ENCODE measurements at regions not wholly inside any gene's neighbourhood (a gene's known extent, or its start where the extent isn't known, plus 50 kb on each side); places are given as distances from the start of the nearest gene placed in this dataset.

- Mint-ChIP-seq H3K4me1 (ENCODE audit: low read depth) (no peaks in the 10 kb centered on the region), H3K9me3 (peaks cover 15% of the 10 kb centered on the region), H3K27me3 (ENCODE audit: low read depth) (no peaks in the 10 kb centered on the region), H3K36me3 (ENCODE audit: insufficient read depth) (no peaks in the 10 kb centered on the region), H3K4me3 (no peak overlapping the region)
- no peak for DNase-seq
- no peak for ATAC-seq
Observed at GRCh38 chr5:24325306-24325832, 319.4 kb downstream of the CDH10 start.

GRCh38 chr5:24331531-24331930 is 313.2 kb downstream of the CDH10 start:
- Mint-ChIP-seq H3K9me3 (peaks cover 23% of the 10 kb centered on the region), H3K36me3 (ENCODE audit: insufficient read depth) (no peaks in the 10 kb centered on the region), H3K4me3 (no peak overlapping the region), H3K27me3 (ENCODE audit: low read depth) (no peaks in the 10 kb centered on the region), H3K4me1 (ENCODE audit: low read depth) (no peaks in the 10 kb centered on the region)
- ATAC-seq = no peak
- DNase-seq = no peak

DNA sequence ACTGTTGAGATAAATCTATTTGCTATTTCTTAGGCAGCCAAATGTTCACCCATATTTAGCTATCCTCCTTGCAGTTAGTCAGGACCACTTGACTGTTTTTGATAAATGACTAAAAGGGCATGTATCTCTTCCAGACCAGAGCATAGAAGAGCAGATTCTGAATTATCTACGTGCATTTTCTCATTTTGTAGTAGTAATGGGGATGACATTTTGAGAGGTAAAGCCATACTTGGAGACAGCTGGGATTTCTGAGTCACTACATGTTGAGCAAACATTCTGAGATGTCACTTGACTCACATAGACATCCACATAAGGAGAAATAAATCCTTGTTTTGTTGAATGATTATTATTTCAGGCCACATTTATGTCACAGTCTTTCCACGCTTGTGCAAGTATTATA is 297.6 kb downstream of the CDH10 start:
- Mint-ChIP-seq H3K36me3 (ENCODE audit: insufficient read depth) (no peaks in the 10 kb centered on the region), H3K4me1 (ENCODE audit: low read depth) (no peaks in the 10 kb centered on the region), H3K4me3 (no peak overlapping the region), H3K9me3 (peaks cover 18% of the 10 kb centered on the region), H3K27me3 (ENCODE audit: low read depth) (no peaks in the 10 kb centered on the region)
- DNase-seq (no peak), ATAC-seq (no peak)

GRCh38 chr5:24351285-24351684 is 293.5 kb downstream of the CDH10 start:
- no peak for DNase-seq
- no peak for ATAC-seq
- H3K27me3 Mint-ChIP-seq (ENCODE audit: low read depth) = no peaks in the 10 kb centered on the region
- H3K9me3 Mint-ChIP-seq = peaks cover 11% of the 10 kb centered on the region
- no peak overlapping the region for H3K4me3 Mint-ChIP-seq
- no peaks in the 10 kb centered on the region for H3K36me3 Mint-ChIP-seq (ENCODE audit: insufficient read depth)
- H3K4me1 Mint-ChIP-seq (ENCODE audit: low read depth) = no peaks in the 10 kb centered on the region

GRCh38 chr5:24353016-24353415 is 291.8 kb downstream of the CDH10 start:
- DNase-seq (no peak), ATAC-seq (no peak)
- Mint-ChIP-seq H3K27me3 (ENCODE audit: low read depth) (no peaks in the 10 kb centered on the region), H3K36me3 (ENCODE audit: insufficient read depth) (no peaks in the 10 kb centered on the region), H3K9me3 (peaks cover 11% of the 10 kb centered on the region), H3K4me1 (ENCODE audit: low read depth) (no peaks in the 10 kb centered on the region), H3K4me3 (no peak overlapping the region)

DNA sequence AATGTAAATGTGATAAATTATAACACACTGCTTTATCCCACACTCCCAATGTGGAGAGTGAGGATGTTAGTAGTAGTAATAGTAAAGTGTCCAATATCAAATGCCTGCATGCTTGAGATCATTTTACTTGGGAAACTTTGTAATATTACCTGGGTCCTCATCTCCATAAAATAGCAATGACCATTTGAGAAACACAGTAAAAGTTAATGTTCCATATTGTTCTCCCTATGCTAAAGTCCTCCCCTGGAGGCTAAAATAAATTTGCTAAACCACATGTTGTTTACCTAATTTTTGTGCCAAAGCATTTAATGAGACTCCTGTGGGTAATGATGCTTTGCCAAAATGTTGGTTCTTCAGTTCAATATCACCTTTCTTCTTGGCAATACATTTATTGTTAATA is 291.2 kb downstream of the CDH10 start:
- H3K9me3 Mint-ChIP-seq = peaks cover 11% of the 10 kb centered on the region
- H3K36me3 Mint-ChIP-seq (ENCODE audit: insufficient read depth) = no peaks in the 10 kb centered on the region
- no peak overlapping the region for H3K4me3 Mint-ChIP-seq
- DNase-seq (no peak), ATAC-seq (no peak)
- no peaks in the 10 kb centered on the region for H3K27me3 Mint-ChIP-seq (ENCODE audit: low read depth)
- H3K4me1 Mint-ChIP-seq (ENCODE audit: low read depth) = no peaks in the 10 kb centered on the region

- ATAC-seq (no peak), DNase-seq (no peak)
- Mint-ChIP-seq H3K9me3 (peaks cover 8% of the 10 kb centered on the region), H3K4me1 (ENCODE audit: low read depth) (no peaks in the 10 kb centered on the region), H3K4me3 (no peak overlapping the region), H3K36me3 (ENCODE audit: insufficient read depth) (no peaks in the 10 kb centered on the region), H3K27me3 (ENCODE audit: low read depth) (no peaks in the 10 kb centered on the region)
Observed at GRCh38 chr5:24363789-24364481, 280.8 kb downstream of the CDH10 start.

- no peak for ATAC-seq
- no peak for DNase-seq
- no peaks in the 10 kb centered on the region for H3K27me3 Mint-ChIP-seq (ENCODE audit: low read depth)
- peaks cover 8% of the 10 kb centered on the region for H3K9me3 Mint-ChIP-seq
- no peaks in the 10 kb centered on the region for H3K36me3 Mint-ChIP-seq (ENCODE audit: insufficient read depth)
- H3K4me1 Mint-ChIP-seq (ENCODE audit: low read depth) = no peaks in the 10 kb centered on the region
- H3K4me3 Mint-ChIP-seq = no peak overlapping the region
Observed at GRCh38 chr5:24364711-24365110, 280.1 kb downstream of the CDH10 start.

GRCh38 chr5:24365406-24365805 is 279.4 kb downstream of the CDH10 start:
- H3K9me3 Mint-ChIP-seq = peaks cover 8% of the 10 kb centered on the region
- H3K4me3 Mint-ChIP-seq = no peak overlapping the region
- H3K27me3 Mint-ChIP-seq (ENCODE audit: low read depth) = no peaks in the 10 kb centered on the region
- no peak for ATAC-seq
- H3K4me1 Mint-ChIP-seq (ENCODE audit: low read depth) = no peaks in the 10 kb centered on the region
- no peaks in the 10 kb centered on the region for H3K36me3 Mint-ChIP-seq (ENCODE audit: insufficient read depth)
- no peak for DNase-seq

DNA sequence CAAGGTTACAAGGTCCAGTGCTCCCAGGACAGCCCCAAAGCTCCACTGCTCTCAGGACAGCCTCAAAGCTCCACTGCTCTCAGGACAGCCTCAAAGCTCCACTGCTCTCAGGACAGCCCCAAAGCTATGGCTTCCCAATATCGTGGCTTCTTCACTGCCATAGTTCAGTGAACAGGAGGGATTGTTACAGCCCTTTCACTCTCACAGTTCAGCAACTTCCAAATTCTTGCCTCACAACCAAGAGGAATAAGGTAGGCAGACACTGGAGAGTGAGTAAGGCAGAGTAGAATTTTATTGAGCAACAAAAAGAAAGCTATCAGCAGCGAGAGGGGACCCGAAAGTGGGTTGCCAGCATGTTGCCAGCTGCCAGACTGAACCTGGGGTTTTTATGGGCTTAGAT is 277.6 kb downstream of the CDH10 start:
- ATAC-seq (no peak), DNase-seq (no peak)
- H3K9me3 Mint-ChIP-seq = peaks cover 1% of the 10 kb centered on the region
- no peak overlapping the region for H3K4me3 Mint-ChIP-seq
- no peaks in the 10 kb centered on the region for H3K4me1 Mint-ChIP-seq (ENCODE audit: low read depth)
- H3K27me3 Mint-ChIP-seq (ENCODE audit: low read depth) = no peaks in the 10 kb centered on the region
- no peaks in the 10 kb centered on the region for H3K36me3 Mint-ChIP-seq (ENCODE audit: insufficient read depth)

DNA sequence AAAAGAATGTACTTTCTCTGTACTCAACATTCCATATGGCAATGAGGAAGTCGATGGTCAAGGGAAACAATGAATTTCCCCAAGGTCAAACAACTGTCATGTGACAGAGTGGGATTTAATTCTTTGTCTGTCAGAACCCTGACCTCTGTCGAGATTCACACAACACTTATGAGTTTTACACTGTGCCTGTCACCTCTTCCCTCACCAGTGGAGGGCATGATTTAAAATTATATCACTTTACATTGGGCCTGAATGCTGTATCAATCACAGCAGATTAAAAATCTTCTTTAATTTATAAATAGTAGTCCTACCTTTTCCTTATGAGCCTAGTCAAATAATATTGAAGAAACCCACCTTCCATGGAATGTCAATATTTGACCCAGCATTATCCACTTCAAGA is 276.7 kb downstream of the CDH10 start:
- ATAC-seq (no peak), DNase-seq (no peak)
- Mint-ChIP-seq H3K9me3 (no peaks in the 10 kb centered on the region), H3K36me3 (ENCODE audit: insufficient read depth) (no peaks in the 10 kb centered on the region), H3K4me1 (ENCODE audit: low read depth) (no peaks in the 10 kb centered on the region), H3K27me3 (ENCODE audit: low read depth) (no peaks in the 10 kb centered on the region), H3K4me3 (no peak overlapping the region)

- no peaks in the 10 kb centered on the region for H3K27me3 Mint-ChIP-seq (ENCODE audit: low read depth)
- no peaks in the 10 kb centered on the region for H3K36me3 Mint-ChIP-seq (ENCODE audit: insufficient read depth)
- DNase-seq = no peak
- H3K9me3 Mint-ChIP-seq = no peaks in the 10 kb centered on the region
- H3K4me1 Mint-ChIP-seq (ENCODE audit: low read depth) = no peaks in the 10 kb centered on the region
- no peak for ATAC-seq
- H3K4me3 Mint-ChIP-seq = no peak overlapping the region
Observed at GRCh38 chr5:24376210-24376609, 268.6 kb downstream of the CDH10 start.

DNA sequence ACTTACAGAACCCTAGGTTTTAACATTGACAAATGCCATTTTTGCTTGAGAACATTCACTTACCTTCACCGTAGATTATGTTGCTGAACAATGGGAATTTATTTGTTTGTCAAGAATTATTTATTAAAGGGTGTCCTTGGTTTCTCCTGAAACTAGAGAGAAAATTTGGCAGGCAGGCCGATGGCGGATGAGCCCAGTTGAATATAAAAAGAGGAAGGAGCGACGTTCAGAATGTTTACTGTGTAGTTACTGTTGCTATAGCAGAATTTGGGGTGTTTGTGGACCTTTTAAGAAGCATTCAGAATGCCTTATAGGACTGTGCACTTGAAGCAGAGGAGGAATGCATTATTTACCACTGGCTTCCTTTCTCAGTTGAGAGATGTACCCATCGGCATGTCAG is 268.2 kb downstream of the CDH10 start:
- H3K9me3 Mint-ChIP-seq = no peaks in the 10 kb centered on the region
- H3K36me3 Mint-ChIP-seq (ENCODE audit: insufficient read depth) = no peaks in the 10 kb centered on the region
- DNase-seq = no peak
- no peak overlapping the region for H3K4me3 Mint-ChIP-seq
- ATAC-seq = no peak
- no peaks in the 10 kb centered on the region for H3K27me3 Mint-ChIP-seq (ENCODE audit: low read depth)
- H3K4me1 Mint-ChIP-seq (ENCODE audit: low read depth) = no peaks in the 10 kb centered on the region

GRCh38 chr5:24381861-24382489 is 262.8 kb downstream of the CDH10 start:
- no peaks in the 10 kb centered on the region for H3K36me3 Mint-ChIP-seq (ENCODE audit: insufficient read depth)
- ATAC-seq = no peak
- no peaks in the 10 kb centered on the region for H3K9me3 Mint-ChIP-seq
- DNase-seq = no peak
- H3K4me1 Mint-ChIP-seq (ENCODE audit: low read depth) = no peaks in the 10 kb centered on the region
- H3K27me3 Mint-ChIP-seq (ENCODE audit: low read depth) = no peaks in the 10 kb centered on the region
- H3K4me3 Mint-ChIP-seq = no peak overlapping the region

- H3K27me3 Mint-ChIP-seq (ENCODE audit: low read depth) = no peaks in the 10 kb centered on the region
- no peaks in the 10 kb centered on the region for H3K36me3 Mint-ChIP-seq (ENCODE audit: insufficient read depth)
- no peak for DNase-seq
- H3K4me1 Mint-ChIP-seq (ENCODE audit: low read depth) = no peaks in the 10 kb centered on the region
- ATAC-seq = no peak
- peaks cover 4% of the 10 kb centered on the region for H3K9me3 Mint-ChIP-seq
- H3K4me3 Mint-ChIP-seq = no peak overlapping the region
Observed at GRCh38 chr5:24385070-24385469, 259.7 kb downstream of the CDH10 start.
